Hematopoietic multipotent progenitor cell treated with erythropoietin and hydrocortisone succinate and interleukin-3 and kit ligand, for 17 days (in vitro differentiated cells): ENCODE measurements at regions not wholly inside any gene's neighbourhood (a gene's known extent, or its start where the extent isn't known, plus 50 kb on each side); places are given as distances from the start of the nearest gene placed in this dataset.

Experiments used
- DNase-seq: peaks from one replicate; pipeline ENCODE4 v3.0.0-alpha.2; 2015; ENCODE audit warnings: low spot score

DNA sequence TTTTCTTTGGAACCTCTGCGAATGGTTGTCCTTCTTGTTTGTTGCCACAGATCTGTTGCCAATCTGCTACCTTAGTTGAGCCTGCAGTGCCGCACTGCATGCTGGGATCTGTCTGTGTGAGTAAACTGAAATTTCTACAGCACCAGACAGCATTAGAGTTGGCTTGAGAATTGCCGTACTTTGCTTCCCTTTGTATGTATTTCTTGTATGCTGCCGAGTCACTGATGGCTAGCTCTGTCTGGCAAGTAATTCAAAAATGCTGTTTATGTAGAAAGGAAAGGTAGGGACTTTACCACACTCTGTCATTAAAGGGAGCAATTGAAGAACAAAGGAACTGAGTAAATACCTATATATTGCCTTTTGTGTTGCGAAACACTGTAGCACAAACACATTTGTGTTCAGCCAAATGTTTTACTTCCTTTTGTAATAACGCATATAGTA lies 857.4 kb downstream of the USP25 start:
- DNase-seq = no peak

DNA sequence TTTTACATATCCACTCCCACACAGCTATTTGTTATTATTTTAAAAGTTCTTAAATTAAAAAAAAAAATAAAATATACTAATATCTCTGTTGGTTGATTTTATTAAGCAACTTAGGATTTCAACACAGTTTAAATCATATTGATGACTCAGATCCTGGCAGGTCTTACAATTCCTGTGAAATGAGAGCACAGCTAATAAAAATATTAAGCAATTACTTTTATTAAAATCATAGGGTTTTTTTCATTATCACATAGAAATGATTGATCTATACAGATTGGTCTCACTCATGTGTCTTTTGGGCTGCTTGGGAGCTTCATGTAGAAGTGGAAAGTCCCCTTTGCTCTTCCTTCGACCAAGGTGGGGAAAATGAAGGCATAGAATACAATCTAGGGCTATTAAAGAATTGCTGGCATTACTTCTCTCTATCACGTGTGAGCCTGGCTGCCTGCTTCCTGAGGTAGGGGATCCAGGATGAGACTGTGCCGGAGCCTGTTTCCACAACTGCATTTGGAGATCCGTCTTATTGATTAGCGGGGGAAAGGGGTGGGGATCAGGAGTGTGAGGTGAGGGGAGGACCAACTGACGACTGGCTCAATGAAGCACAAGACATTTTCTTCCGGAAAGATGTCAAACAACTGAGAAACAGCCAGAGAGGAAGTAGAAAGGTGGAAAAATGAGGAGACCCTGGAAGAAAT lies 858.0 kb downstream of the USP25 start:
- no peak for DNase-seq

DNA sequence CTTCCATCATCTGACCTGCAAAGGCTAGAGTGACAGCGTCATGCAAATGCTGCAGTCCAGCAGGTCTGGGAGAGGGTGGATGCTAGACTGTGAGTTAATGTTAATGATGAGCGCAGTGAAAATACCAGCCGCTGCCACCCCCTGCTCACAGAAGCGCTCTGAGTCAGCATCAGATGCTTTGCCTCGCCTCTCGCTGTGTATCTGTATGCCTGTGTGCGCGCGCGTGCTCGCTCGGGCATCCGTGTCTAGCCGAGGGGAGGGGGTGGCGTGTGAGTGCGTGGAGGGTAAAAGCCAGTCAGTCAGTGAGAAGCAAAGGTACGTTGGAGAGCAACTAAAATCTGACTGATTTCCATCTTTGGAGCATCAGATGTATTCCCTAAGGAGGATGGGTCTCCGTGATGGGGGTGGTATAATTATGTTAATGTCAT lies 858.7 kb downstream of the USP25 start:
- DNase-seq = no peak

DNA sequence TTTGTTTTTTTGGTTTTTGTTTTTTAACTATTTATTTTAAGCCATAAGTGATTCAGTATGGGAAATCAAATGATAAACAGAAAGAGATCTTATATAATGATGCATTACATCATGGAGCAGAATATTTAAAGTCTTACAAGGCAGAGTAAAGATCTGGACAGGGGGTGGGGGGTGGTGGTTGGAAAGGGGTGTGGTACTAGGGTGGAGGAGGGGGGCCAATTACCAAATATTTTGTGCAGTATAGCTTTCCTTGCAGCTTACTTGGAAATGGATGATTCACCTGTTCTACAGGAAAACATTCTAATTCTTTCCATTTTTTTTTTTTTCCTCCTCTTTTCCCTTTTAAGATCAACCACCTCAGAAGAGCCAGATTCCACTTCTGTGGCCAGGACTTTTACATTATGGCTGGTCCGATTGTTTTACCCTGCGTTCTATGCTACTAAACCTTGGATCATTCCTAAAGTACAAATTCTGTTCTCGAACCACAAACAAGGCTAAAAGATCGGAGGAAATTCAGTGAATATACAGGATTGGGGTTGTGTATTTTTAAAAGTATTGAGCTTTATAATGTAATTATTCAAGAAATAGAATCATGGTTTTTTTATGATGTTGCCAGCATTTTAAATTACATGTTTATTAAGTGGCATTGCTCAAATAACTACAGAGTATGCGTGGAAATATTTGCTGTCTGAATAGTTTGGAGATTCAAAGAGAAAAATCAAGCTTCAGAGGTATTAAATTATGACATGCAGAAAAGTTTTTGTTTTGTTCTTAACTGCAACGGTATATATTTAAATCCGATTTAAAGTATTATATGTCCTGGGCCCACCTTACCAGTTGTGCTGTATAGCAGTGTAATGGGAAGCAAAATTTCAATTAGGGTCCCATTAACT lies 859.5 kb downstream of the USP25 start:
- no peak for DNase-seq

DNA sequence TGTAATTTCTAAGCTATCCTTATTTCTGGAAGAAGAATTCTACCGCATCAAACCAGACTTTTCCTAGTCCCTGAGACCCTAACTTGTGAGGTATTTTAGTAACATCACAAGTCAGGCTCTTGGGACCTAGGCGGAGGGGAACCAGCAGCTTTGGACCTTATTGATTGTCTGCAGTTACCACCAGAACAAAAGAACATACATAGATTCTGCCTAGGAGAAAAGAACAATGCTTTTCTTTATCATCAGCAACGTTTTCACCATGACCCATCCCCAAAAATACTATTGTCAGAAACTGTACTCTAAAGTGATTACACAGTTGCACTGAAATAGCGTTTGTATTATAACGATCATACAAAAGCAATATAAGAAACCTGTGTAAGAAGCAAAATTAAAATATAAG lies 860.4 kb downstream of the USP25 start:
- no peak for DNase-seq

DNA sequence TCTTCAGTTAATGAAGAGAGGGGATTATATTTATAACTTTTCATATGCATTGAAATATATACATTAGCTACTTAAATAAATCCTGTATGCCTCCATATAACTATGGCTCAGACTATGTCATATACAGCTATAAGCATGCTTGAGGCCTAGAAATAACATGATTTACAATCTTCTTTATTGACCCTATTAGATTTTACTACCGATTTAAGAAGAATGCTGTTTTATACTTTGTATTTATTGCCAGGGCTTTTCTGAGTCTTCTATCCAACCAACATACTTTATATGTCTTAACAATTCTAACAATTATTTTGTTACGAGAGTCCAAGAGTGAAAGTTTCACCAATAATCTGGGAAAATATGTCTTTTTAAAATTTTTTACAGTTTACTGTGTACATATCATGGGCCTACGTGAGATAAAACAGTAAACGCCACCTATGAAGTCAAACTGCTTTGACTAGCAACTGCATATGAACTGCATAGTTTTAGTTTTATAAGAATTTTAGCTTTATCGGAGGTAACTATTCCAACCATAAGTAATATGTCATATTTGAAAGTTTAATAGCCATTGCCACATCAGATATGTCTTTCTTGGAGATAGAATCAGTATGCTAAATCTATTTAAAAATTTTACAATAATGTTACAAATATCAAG lies 861.0 kb downstream of the USP25 start:
- DNase-seq = no peak

DNA sequence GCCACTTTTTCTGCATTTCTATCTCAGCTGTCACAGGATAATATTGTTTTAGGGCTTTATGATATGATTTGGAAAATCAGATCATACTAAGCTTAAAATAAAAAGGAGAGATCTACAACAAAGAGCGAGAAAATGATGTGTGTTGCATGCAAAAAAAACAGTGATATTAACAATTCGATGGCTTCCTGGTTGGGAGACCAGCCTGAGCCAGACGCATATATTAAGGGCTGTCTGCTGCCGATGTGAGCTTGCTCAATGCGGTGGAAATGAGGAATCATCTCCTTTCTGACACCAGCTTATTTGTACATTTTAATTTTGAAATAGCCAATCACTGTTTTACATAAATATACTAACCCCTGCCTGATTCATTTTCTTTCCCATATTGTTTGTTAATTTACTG lies 862.6 kb downstream of the USP25 start:
- no peak for DNase-seq

DNA sequence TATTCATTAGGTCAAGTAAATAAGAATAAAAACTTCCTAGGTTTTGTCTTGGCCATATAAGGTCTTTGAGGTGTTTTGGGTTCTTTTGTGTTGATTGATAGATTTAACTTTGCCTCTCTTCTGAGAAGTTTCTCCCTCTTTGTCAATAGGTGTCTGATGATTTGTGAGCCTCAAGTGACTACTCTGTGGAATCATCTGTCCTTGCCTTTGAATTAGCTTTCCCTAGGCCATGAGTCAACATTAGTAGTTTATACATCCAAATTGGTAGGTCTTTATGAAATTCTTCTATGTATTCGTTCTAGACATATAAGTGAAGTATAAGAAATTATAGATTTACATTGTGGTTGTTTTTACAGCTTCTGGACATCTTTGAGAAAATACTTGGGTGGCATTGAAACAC lies 864.4 kb downstream of the USP25 start:
- no peak for DNase-seq

DNA sequence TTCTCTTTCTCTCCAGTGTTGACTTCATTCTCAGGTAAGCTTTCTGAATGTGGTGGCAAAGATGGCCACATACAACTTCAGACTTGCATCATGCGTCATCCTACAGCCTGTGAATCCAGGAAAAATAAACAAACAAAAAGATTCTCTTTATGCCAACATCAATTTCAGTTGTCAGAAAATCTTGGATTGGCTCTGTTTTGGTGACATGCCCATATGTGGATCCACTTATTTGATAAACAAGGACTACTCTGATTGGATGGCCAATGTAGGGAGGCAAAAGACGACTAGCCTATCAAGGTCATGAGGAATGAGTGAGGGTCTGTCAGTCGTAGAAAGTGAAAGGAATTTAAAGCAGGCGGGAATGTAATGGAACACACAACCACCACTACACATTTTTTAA lies 866.6 kb downstream of the USP25 start:
- DNase-seq = no peak

DNA sequence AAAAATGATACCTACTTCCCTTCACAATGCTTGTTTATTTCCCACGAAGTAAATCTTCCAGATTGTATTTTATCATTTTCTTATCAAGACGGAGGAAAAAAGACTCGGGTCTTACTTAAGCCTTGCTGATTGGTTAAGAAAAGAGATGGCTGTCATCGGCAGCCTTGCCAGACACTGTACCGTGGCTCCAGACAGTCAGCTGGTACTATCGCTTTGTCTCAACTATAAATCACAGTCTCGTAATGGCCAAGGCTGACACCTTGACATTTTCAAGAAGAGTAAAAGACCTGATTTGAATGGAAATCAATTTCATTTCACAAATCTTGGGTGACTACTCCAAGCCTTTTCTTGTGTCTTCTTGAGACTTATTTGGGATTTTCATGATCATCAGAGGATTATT lies 868.0 kb downstream of the USP25 start:
- no peak for DNase-seq

DNA sequence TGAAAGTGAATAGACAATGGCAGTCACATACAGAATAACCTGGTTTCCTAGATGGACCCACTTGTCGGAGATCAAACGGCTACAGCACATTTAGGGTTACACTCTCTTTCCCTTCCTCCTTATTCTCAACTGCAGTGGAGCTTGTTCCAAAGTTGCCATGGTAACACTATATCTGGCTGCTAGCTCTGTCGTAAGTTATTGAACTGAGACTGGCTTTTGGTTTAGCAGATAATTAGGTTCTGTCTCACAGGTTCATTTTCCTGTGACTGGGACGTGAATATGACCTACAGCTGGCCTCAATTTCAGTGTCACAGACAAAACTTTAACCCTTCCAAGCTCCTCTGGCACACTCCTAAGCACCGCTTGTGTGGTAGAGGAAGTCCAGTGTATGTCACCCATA lies 875.8 kb downstream of the USP25 start:
- no peak for DNase-seq

DNA sequence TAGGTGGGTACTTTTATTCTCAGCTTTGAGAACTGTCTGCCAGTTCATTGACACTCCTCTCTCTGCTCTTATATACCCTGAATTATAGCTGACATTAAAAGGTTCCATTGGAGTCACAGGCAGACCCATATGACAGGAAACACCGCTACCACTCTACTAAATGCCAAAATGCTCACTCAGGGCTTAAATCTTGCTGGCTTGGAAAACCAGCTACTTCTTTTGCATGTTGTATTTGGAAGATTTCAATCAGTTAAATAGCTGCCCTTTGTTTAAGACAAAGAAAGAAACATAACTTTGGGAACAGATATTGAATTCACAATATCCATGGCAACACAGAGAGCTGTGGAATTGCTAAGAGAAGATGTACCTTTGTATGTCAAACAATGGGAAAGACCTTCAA lies 876.5 kb downstream of the USP25 start:
- DNase-seq = no peak

DNA sequence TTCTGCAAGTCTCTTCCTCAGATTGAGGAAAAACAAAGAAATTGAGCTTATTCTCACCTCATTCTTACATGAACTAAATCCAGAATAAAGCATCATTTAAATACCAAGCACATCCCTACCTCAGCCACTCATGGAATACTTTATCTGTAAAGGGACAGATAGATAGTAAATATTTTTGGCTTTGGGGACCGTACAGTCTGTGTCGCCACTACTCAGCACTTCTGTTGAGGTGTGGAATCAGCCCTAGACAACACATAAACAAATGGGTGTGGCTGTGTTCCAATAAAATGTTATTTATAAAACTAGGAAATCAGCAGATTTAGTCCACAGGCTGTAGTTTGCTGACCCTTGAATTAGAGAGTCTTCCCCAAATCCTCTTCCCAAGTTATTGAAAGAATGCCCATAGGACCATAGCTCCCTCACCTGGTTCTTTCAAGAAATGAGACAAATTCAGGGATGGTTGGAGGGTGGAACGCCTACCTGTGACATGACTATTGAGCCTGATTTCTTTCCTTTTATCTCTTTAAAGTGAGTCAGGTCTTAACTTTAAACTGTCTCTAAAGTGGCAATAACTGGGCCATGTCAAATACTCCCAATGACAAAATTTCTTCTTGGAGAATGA lies 878.5 kb downstream of the USP25 start:
- DNase-seq = no peak

DNA sequence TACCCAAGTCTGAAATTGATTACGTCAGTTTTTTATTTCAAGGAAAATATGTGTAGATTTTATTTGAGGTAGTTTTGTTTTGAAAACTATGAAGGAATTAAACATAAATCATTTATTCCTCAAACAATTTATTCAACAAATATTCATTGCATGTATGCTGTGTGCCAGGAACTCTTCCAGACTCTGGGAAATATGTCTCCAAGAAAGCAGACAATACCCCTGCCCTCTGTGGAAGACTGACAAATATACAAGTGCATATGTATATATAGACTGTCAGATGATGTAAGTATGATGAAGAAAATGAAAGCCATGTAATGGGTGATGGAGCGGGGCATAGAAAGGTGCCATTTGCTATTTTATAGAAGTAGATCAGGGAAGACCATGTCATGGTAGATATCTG lies 889.5 kb downstream of the USP25 start:
- DNase-seq = no peak

DNA sequence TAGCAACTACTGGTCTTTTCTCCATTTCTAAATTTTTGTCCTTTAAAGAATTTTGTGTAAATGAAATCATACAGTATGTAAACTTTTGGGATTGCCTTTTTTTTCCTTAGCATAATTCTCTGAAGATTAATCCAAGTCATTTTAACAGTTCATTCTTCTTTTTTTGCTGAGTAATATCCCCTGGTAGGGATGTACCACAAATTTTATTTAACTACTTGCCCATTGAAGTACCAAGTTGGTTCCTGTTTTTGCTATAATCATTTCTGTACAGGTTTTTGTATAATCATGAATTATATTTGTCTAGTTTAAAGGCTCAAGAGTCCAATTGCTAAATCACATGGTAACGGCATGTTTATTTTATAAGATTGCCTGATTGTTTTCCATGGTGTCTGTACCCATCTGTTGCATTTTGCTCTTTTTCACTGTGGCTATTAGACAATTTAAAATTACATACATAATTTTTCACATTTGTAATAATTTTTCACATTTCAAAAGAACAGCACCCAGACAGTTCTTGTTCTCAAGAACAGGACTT lies 891.1 kb downstream of the USP25 start:
- DNase-seq = no peak

DNA sequence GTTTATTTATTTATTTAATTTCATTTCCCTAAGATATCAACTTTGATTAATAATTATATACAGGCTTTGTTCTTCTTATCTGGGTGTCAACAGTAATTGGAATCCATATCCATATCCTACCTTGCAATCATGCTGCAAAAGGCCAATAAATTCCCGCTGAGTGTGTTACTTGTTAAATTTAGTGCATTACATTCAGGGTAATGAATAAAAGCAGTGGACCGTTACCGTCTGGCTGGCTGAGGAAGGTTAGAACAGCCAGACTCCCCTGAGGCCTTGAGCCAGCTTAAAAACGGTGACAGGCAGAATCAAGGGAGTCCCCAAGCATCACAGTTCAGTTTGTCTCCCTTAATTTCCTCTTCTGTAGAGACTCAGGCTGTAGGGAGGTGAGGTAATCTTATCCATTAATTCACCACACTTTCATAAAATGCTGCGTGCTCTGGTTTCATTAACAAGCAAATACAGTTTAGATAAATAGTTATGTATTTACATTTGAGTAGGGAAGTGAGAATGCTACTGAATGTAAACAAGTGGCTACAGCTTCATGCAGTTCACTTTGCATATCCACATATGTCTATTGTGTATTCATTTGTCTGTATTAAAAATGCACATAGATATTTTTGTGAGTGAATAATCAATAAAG lies 888.2 kb upstream of the CXADR start:
- DNase-seq = no peak

DNA sequence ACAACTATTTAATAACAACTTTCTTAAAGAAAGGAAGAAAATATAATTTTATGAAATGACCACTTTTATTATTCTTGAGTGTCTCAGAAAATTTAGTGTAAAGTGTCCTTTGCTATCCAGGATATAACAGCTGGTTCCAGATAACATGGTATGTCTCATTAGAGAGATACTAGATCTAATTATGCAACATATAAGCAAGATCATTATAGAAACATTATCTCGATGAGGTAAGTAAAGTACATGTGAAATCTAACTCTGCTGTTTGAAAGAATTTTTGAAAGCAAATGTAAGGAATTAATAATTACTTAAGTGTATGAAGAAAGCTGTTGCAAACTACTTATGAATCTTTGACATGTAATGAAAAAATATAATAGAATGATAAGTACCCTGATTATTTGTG lies 887.4 kb upstream of the CXADR start:
- DNase-seq = no peak

DNA sequence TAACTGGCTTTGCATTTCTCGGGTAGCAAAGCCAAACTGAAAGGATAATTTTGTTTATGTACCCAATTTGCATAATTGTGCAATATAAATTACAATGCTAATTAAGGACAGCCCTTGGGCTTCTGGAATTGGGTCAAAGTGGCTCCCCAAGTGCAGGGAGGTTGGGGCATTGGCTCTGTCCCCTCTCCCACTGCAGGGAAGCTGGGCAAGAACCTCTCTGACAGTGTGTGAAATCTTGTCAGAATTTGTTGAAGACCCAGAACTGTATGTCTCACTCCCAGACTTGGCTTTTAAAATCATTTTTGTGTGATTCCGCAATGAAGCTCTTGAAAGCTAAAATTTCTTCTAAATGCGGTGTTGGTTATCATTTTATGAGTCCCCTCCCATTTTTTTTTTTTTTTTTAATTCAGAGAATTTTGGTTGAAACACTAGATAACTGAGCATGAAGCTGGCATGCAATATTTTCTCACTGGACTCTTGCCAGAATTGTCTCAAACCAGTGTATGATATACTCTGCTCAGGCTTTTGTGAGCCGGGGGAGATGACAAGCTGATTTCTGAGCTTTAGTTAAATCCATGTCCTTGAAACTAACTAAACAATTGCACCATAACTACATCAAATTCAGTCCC lies 878.9 kb upstream of the CXADR start:
- no peak for DNase-seq

DNA sequence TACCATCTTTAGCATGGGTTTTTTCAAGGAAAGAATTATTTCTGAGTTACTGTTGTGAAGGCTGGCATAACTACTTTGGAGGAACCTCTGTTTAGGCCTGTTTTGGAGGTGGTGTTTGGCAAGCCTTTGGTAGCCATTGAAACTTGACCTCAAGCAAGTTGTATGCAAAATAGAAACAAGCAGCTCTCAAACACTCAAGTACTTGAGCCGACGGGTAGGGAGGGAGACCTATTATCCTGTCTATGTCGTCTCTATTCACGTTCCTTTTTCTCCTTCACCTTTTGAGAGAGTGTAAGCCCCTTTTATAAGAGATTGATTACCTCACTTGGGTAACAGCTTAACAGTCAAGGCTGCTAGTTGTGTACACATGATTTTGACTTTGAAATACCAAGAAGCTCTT lies 878.3 kb upstream of the CXADR start:
- no peak for DNase-seq

DNA sequence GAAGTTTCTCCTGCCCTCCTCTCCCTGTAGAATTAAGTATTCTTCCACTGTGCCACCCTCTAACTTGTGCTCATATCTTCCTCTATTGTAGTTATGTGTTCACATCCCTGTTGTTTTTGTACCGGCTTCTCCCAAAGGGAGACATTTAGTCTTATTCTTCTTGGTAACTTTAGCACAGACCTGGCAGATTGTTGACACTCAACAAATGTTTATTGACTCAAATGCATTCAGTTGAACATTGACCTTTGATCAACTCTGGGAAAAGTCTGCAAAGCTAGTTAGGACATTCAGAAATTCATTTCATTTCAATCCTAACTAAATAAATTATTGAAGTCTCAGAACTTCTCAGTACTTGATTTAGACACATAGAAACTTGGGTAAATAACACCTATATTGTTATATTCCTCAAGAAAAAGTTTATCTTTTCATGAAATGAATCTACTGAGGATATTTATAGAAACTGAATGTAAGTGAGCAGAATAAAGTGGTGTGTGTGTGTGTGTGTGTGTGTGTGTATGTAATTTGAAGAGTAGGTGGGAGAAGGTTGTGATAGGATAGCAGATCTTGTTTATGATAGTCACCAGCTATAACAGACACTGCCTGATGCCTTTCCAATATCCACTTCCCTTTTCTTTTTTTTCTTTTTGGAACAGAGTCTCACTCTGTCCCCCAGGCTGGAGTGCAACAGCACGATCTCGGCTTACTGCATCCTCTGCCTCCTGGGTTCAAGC lies 872.4 kb upstream of the CXADR start:
- DNase-seq = no peak

DNA sequence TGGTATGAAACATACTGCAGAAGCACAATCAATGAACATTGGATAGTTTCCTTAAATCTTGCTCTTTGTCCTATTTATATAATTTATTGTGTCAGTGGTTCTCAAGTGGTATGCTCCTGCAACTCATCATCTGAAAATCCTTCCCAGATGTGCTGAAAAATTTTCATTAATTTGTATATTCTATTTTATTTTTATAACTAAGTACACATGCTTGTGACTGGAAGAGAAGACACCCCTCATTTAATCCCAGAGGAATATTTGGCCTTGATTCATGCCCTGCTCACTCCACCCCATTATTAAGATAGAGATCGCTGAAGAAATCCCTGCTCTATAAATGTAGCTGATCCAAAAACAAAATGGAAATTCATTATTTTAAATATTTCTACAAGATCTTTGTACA lies 870.5 kb upstream of the CXADR start:
- DNase-seq = no peak
